ENCODE measurements at regions not wholly inside any gene's neighbourhood (a gene's known extent, or its start where the extent isn't known, plus 50 kb on each side); places are given as distances from the start of the nearest gene placed in this dataset.

- Histone ChIP-seq H3K9me3 (ENCODE audit: low read length) (no peaks in the 10 kb centered on the region), H3F3A (ENCODE audit: low read length, unreplicated experiment) (no peaks in the 10 kb centered on the region), H3K79me2 (ENCODE audit: low read length) (no peaks in the 10 kb centered on the region), H3K27me3 (ENCODE audit: low read length) (no peaks in the 10 kb centered on the region), H3K9me2 (replicated peaks; ENCODE audit: low read length) (no peaks in the 10 kb centered on the region), H3K36me3 (ENCODE audit: low read depth, low read length) (no peaks in the 10 kb centered on the region), H3K4me3 (ENCODE audit: low read length) (no peak overlapping the region), H3K4me1 (ENCODE audit: insufficient read depth, low read length) (no peaks in the 10 kb centered on the region), H4K20me1 (ENCODE audit: low read length) (no peaks in the 10 kb centered on the region), H3K4me2 (ENCODE audit: low read length) (no peak overlapping the region), H3K9ac (ENCODE audit: low read length) (no peak overlapping the region), H3K27ac (ENCODE audit: low read length) (no peak overlapping the region), H2AFZ (ENCODE audit: low read length) (no peak overlapping the region)
- ATAC-seq = no peak
- ChIA-PET CTCF (no interaction called here), POLR2A (ENCODE audit: unreplicated experiment) (no interaction called here)
- no TSS peak for BruUV-seq (replicated peaks)
- TF ChIP-seq EZH2phosphoT487 (IDR thresholded peaks at IDR 0.05; ENCODE audit: borderline replicate concordance, low read length) = no peak
- no peak for TF ChIP-seq EZH2 (IDR thresholded peaks at IDR 0.05; ENCODE audit: low read length, unreplicated experiment)
- no peak for TF ChIP-seq CTCF (conservative IDR thresholded peaks at IDR 0.05; ENCODE audit: low read depth, low read length)
- intact Hi-C loops (cut with micrococcal nuclease) = no loop called here
- DNase-seq = no peak
Measured at GRCh38 chr10:130485236-130485957, 349.2 kb downstream of the GLRX3 start.

GRCh38 chr10:130485958-130486895 lies 350.0 kb downstream of the GLRX3 start:
- Histone ChIP-seq H3K4me3 (ENCODE audit: low read length) (no peak overlapping the region), H3K4me1 (ENCODE audit: insufficient read depth, low read length) (no peaks in the 10 kb centered on the region), H3F3A (ENCODE audit: low read length, unreplicated experiment) (no peaks in the 10 kb centered on the region), H3K27me3 (ENCODE audit: low read length) (no peaks in the 10 kb centered on the region), H4K20me1 (ENCODE audit: low read length) (no peaks in the 10 kb centered on the region), H3K9me3 (ENCODE audit: low read length) (no peaks in the 10 kb centered on the region), H3K79me2 (ENCODE audit: low read length) (no peaks in the 10 kb centered on the region), H3K27ac (ENCODE audit: low read length) (no peak overlapping the region), H3K36me3 (ENCODE audit: low read depth, low read length) (no peaks in the 10 kb centered on the region), H3K9me2 (replicated peaks; ENCODE audit: low read length) (no peaks in the 10 kb centered on the region), H3K4me2 (ENCODE audit: low read length) (no peak overlapping the region), H3K9ac (ENCODE audit: low read length) (no peak overlapping the region), H2AFZ (ENCODE audit: low read length) (no peak overlapping the region)
- TF ChIP-seq EZH2 (IDR thresholded peaks at IDR 0.05; ENCODE audit: low read length, unreplicated experiment) = no peak
- TF ChIP-seq CTCF (conservative IDR thresholded peaks at IDR 0.05; ENCODE audit: low read depth, low read length) = no peak
- TF ChIP-seq EZH2phosphoT487 (IDR thresholded peaks at IDR 0.05; ENCODE audit: borderline replicate concordance, low read length) = no peak
- CTCF ChIA-PET = no interaction called here
- intact Hi-C loops (cut with micrococcal nuclease) = no loop called here
- no TSS peak for BruUV-seq (replicated peaks)
- no peak for ATAC-seq
- DNase-seq = no peak
- POLR2A ChIA-PET (ENCODE audit: unreplicated experiment) = no interaction called here

GRCh38 chr10:130486906-130487305 lies 350.7 kb downstream of the GLRX3 start:
- Histone ChIP-seq H3K4me3 (ENCODE audit: low read length) (no peak overlapping the region), H3K4me2 (ENCODE audit: low read length) (no peak overlapping the region), H3K9ac (ENCODE audit: low read length) (no peak overlapping the region), H3K4me1 (ENCODE audit: insufficient read depth, low read length) (no peaks in the 10 kb centered on the region), H3K36me3 (ENCODE audit: low read depth, low read length) (no peaks in the 10 kb centered on the region), H3K79me2 (ENCODE audit: low read length) (no peaks in the 10 kb centered on the region), H3K9me3 (ENCODE audit: low read length) (no peaks in the 10 kb centered on the region), H2AFZ (ENCODE audit: low read length) (no peak overlapping the region), H3K9me2 (replicated peaks; ENCODE audit: low read length) (no peaks in the 10 kb centered on the region), H4K20me1 (ENCODE audit: low read length) (no peaks in the 10 kb centered on the region), H3K27me3 (ENCODE audit: low read length) (no peaks in the 10 kb centered on the region), H3F3A (ENCODE audit: low read length, unreplicated experiment) (no peaks in the 10 kb centered on the region), H3K27ac (ENCODE audit: low read length) (no peak overlapping the region)
- BruUV-seq (replicated peaks) = no TSS peak
- DNase-seq (no peak), ATAC-seq (no peak)
- CTCF ChIA-PET = no interaction called here
- TF ChIP-seq EZH2 (IDR thresholded peaks at IDR 0.05; ENCODE audit: low read length, unreplicated experiment) = no peak
- no peak for TF ChIP-seq CTCF (conservative IDR thresholded peaks at IDR 0.05; ENCODE audit: low read depth, low read length)
- no peak for TF ChIP-seq EZH2phosphoT487 (IDR thresholded peaks at IDR 0.05; ENCODE audit: borderline replicate concordance, low read length)
- POLR2A ChIA-PET (ENCODE audit: unreplicated experiment) = no interaction called here
- intact Hi-C loops (cut with micrococcal nuclease) = no loop called here
